ENCODE measurements at regions not wholly inside any gene's neighbourhood (a gene's known extent, or its start where the extent isn't known, plus 50 kb on each side); places are given as distances from the start of the nearest gene placed in this dataset.

GRCh38 chr6:139655783-139656705 lies 281.6 kb upstream of the CITED2 start:
- DNase-seq: no peak

- no peak for DNase-seq
Observed at GRCh38 chr6:139654888-139655782, 280.7 kb upstream of the CITED2 start.

DNA sequence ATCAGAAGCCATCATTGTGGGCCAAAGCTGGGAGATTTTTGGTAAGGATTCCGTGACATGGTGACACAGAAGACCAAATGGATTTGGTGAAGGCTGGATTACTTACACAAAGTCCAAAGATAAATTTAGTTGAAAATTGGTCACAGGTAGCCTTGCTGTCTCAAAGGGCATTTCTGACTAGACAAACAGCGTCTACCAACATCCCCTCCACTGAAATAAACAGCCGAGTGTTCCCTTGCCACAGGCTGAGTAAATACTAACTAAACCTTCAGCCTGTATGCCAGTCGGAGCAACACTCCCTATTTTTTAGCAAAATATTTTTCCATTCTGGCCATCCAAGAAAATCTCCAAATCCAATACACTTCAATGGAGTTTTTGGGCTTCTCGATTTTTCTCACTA lies 279.9 kb upstream of the CITED2 start:
- no peak for DNase-seq

DNA sequence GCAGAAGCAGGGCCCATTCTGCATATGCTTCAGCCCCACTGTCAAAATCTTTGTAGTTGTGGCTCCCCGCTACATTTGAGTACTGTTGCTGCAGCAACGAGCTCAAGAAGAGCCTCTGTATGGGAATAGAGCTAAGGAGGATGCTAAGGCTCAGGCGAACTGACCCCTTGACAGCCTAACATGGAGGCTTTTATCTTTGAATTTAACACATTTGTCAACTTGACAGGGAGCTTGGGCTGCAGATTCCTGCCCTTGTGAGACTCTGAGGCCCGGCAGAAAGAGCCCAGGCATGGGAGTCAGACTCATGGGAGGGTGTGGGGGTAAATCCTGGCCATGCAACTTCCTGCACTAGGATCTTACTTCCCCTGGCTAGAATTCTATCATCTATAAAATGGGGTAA lies 278.7 kb upstream of the CITED2 start:
- no peak for DNase-seq

- no peak for DNase-seq
Observed at GRCh38 chr6:139650941-139651340, 276.5 kb upstream of the CITED2 start.

- DNase-seq: no peak
Observed at GRCh38 chr6:139649732-139650131, 275.3 kb upstream of the CITED2 start.

DNA sequence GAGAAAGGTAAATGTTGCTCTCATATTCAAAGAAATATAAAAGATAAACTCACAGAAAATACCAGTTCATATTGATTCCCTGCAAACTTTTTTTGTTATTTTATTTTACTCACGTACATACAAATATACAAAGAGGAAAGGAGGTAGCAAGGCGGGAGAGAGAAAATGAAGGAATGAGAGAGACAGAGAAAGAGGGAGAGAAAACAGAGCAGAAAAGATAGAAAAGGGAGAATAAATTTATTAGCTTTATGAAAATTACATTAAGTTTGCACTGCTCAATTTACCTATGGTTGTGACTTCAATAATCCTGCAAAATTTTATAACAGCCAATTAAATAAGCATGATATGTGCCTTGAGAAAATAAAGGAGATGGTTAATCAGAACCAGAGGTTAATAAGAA lies 274.7 kb upstream of the CITED2 start:
- DNase-seq: no peak

GRCh38 chr6:139648430-139649000 lies 274.1 kb upstream of the CITED2 start:
- DNase-seq: no peak

- DNase-seq: no peak
Observed at GRCh38 chr6:139647841-139648240, 273.4 kb upstream of the CITED2 start.

DNA sequence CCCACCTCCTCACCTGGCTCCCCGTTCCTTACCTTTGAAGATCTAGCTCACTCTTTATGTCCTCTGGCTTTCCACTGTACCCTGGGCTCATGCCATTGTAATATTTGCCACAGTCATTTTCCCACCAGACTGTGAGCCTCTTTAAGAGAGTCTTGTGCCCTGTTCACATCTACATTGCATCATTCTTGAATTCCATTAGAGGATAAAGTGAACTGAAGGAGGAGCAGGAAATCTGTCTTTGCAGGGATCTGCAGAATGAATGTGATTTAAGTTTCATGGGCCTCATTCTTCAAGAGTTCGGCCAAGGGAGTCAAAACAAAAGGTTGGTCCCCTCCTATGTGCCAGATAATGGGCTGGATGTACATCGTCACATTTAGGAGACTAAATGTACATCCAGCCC lies 272.6 kb upstream of the CITED2 start:
- DNase-seq: no peak

DNA sequence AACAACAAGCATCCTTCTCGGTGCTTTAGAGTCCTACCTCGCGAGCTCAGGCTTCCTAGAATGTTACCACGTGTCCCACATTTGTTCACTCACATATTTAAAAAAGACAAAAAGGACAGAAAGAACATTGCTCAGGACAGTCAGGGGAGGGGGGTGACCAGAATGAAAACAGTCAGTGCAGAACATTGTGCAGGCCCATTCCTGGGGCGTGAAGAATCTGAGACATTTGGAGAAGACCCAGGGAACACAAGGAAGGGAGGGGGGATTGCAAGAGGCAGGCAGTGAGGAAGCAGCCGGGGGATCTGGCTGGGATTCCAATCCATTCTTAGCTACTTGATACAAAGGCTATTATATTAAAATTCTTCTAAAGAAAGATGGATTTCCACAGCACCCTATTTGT lies 270.4 kb upstream of the CITED2 start:
- no peak for DNase-seq

DNA sequence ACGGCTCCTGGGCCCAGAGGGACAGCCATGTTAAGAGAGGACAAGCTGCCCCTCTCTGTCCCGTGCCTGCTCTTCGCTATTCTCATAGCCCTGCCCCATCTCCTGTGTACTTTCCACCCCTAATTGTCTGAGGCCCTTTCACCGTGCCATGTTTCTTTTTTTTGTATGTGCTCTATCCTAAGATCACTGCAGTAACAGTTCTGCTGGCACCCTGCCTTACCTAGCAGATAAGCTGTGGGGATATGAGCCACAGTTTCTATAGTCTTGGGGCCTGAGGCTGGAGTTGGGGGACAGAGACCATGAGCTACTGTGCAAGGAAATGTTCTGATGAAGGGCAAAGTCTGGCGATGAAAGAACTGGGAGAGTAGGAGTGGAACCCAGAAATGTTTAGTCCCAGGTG lies 269.5 kb upstream of the CITED2 start:
- DNase-seq: no peak

DNA sequence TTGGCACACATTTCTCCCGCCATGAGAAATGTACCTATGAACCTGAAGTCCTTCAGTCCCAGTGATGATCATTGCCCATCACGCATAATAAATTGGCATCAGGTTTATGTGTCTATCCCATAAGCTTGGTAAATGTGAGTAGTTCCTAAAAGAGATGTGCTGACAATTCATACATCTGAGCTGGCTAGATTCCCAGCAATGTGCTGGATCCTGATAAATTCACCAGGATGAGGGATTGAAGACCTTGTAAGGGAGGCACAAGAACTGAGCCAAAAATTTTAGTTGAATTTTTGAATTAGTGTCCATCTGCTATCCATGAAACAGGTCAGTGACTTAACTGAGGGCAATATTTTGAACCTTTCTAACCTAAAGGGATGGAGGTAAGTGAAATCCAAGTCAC lies 267.9 kb upstream of the CITED2 start:
- no peak for DNase-seq

- no peak for DNase-seq
Observed at GRCh38 chr6:139641376-139641775, 266.9 kb upstream of the CITED2 start.

GRCh38 chr6:139640921-139641320 lies 266.5 kb upstream of the CITED2 start:
- no peak for DNase-seq

DNA sequence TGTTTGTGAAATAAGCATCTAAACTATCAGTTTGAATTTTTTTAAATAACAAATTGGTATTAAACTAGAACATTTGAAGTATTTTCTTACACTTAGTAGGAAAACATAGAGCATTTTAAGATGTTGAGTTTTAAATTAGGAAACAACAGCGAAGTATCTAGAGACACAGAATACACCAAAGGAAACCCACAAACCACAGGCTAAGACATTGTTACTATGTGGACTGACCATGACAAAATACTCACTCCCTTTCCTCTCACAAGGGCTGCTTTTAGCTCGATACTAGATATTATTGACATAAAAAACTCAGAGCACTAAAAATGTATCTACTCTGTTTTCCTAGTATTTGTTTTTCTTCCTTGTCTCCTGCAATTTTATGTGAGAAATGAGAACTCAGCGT lies 266.0 kb upstream of the CITED2 start:
- DNase-seq: no peak

DNA sequence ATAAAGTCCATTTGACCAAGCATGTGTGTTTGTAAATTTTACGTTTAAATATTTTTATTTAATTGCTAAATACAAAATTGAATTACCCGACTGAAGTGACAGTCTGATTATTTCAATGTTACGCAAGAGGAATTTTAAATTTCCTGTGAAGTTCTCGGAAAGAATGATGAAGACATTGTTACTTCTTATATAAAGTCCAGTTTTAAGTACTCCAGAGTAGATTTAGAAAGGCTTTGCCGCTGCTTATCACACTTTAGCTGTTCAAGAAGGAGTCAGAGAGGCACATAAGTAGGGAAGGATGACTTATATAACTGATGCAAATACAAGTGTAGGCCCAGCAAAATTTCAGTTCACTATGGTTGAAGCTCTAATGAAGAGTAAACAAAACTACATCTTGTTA lies 265.1 kb upstream of the CITED2 start:
- DNase-seq: no peak

GRCh38 chr6:139638179-139638941 lies 263.9 kb upstream of the CITED2 start:
- DNase-seq: no peak

DNA sequence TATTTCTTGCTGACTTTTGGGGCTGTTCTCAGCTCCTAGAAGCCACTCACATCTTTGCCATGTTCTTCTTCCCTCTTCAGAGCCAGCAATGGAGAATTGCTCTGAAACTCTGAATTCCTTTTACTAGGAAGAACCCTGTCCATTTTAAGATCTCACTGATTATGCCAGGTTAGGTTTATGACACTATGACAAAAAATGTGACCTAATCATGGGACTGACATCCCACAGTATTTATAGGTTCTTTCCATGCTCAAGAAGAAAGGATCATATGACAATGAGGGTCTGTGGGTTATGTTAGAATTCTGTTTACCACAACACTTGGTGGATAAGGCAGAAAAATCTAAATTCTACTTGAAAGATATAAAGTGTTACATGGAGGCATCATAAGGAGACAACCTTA lies 263.3 kb upstream of the CITED2 start:
- no peak for DNase-seq

GRCh38 chr6:139636391-139636790 lies 261.9 kb upstream of the CITED2 start:
- DNase-seq: no peak

GRCh38 chr6:139635401-139636130 lies 261.1 kb upstream of the CITED2 start:
- DNase-seq: no peak

DNA sequence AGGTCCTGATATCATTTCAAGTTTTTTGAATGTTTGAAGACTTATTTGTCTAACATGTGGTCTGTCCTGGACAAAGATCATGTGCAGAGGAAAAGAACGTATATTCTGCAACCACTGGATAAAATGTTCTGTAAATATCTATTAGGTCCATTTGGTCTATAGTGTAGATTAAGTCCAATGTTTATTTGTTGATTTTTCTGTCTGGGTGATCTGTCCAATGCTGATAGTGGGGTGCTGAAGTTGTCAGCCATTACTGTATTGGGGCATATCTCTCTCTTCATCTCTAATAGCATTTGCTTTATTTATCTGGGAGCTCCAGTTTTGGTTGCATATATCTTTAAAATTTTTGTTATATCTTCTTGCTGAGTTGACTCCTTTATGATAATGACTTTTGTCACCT lies 258.4 kb upstream of the CITED2 start:
- no peak for DNase-seq

Data from activated T-cell treated with anti-CD3 and anti-CD28 coated beads, Interleukin-2, amount 50 U/mL, for 48 hours (primary cell).